Activated CD4-positive, alpha-beta memory T cell treated with anti-CD3 and anti-CD28 coated beads for 36 hours (primary cell): ENCODE measurements at regions not wholly inside any gene's neighbourhood (a gene's known extent, or its start where the extent isn't known, plus 50 kb on each side); places are given as distances from the start of the nearest gene placed in this dataset.

Experiments
- CTCF ChIA-PET: fragments of 350-600 bp; sonication (Branson Sonifier 250); formaldehyde crosslinking; loops from one replicate; lab custom pipeline; 2021; ENCODE audit warnings: antibody characterized with exemption, inconsistent platforms; lab: Charles Lee
- POLR2A ChIA-PET: fragments of 350-600 bp; sonication (Branson Sonifier 250); formaldehyde crosslinking; loops from one replicate; lab custom pipeline; 2021; ENCODE audit warnings: antibody characterized with exemption; lab: Charles Lee
- DNase-seq: peaks from one replicate; pipeline ENCODE4 v3.0.0-alpha.2; 2020
- H3K27ac Mint-ChIP-seq: one replicate; pipeline ENCODE4 v1.8.0; 2021; ENCODE audit warnings: mixed read lengths
- H3K27me3 Mint-ChIP-seq: one replicate; pipeline ENCODE4 v1.8.0; 2021; ENCODE audit warnings: mixed read lengths
- H3K36me3 Mint-ChIP-seq: one replicate; pipeline ENCODE4 v1.8.0; 2021; ENCODE audit warnings: mixed read lengths
- H3K4me1 Mint-ChIP-seq: one replicate; pipeline ENCODE4 v1.8.0; 2021; ENCODE audit warnings: low read depth, mixed read lengths
- H3K4me3 Mint-ChIP-seq: one replicate; pipeline ENCODE4 v1.8.0; 2021; ENCODE audit warnings: mild to moderate bottlenecking, mixed read lengths
- H3K9me3 Mint-ChIP-seq: one replicate; pipeline ENCODE4 v1.8.0; 2021; ENCODE audit warnings: mixed read lengths
- intact Hi-C: fragments of 100-400 bp; cut with micrococcal nuclease; formaldehyde crosslinking; loops from one replicate; pipeline ENCODE4 v1.15.1; 2023

GRCh38 chr15:37789397-37789786, 145.0 kb upstream of the TMCO5A start:
- intact Hi-C loops: no loop called here
- Mint-ChIP-seq H3K9me3 (no peaks in the 10 kb centered on the region), H3K4me3 (no peak overlapping the region), H3K36me3 (no peaks in the 10 kb centered on the region), H3K4me1 (no peaks in the 10 kb centered on the region), H3K27ac (no peak overlapping the region), H3K27me3 (no peaks in the 10 kb centered on the region)
- no peak for DNase-seq
- CTCF ChIA-PET: no interaction called here
- POLR2A ChIA-PET: no interaction called here

GRCh38 chr15:37789881-37790280, 144.6 kb upstream of the TMCO5A start:
- Mint-ChIP-seq H3K4me1 (no peaks in the 10 kb centered on the region), H3K27ac (no peak overlapping the region), H3K36me3 (no peaks in the 10 kb centered on the region), H3K4me3 (no peak overlapping the region), H3K27me3 (no peaks in the 10 kb centered on the region), H3K9me3 (no peaks in the 10 kb centered on the region)
- CTCF ChIA-PET: no interaction called here
- intact Hi-C loops: no loop called here
- DNase-seq: no peak
- POLR2A ChIA-PET: no interaction called here

- Mint-ChIP-seq H3K27ac (no peak overlapping the region), H3K4me1 (no peaks in the 10 kb centered on the region), H3K9me3 (no peaks in the 10 kb centered on the region), H3K27me3 (peaks cover 2% of the 10 kb centered on the region), H3K36me3 (no peaks in the 10 kb centered on the region), H3K4me3 (no peak overlapping the region)
- POLR2A ChIA-PET: no interaction called here
- no peak for DNase-seq
- CTCF ChIA-PET: no interaction called here
- intact Hi-C loops: no loop called here
Observed at GRCh38 chr15:37791693-37792092, 142.7 kb upstream of the TMCO5A start.

- CTCF ChIA-PET: no interaction called here
Observed at GRCh38 chr15:37792351-37792750, 142.1 kb upstream of the TMCO5A start.

GRCh38 chr15:37793851-37794250, 140.6 kb upstream of the TMCO5A start:
- no peak for DNase-seq
- POLR2A ChIA-PET: no interaction called here

More at GRCh38 chr15:37792351-37792750, 142.1 kb upstream of the TMCO5A start:
- DNase-seq: no peak
- Mint-ChIP-seq H3K27ac (no peak overlapping the region), H3K36me3 (no peaks in the 10 kb centered on the region), H3K4me3 (no peak overlapping the region), H3K27me3 (peaks cover 2% of the 10 kb centered on the region), H3K9me3 (no peaks in the 10 kb centered on the region), H3K4me1 (no peaks in the 10 kb centered on the region)
- POLR2A ChIA-PET: no interaction called here
- intact Hi-C loops: no loop called here

GRCh38 chr15:37794947-37795346, 139.5 kb upstream of the TMCO5A start:
- Mint-ChIP-seq H3K27ac (no peak overlapping the region), H3K9me3 (no peaks in the 10 kb centered on the region), H3K36me3 (no peaks in the 10 kb centered on the region), H3K4me3 (no peak overlapping the region), H3K27me3 (peaks cover 2% of the 10 kb centered on the region), H3K4me1 (no peaks in the 10 kb centered on the region)
- DNase-seq: no peak
- POLR2A ChIA-PET: no interaction called here
- CTCF ChIA-PET: no interaction called here
- intact Hi-C loops: no loop called here

More at GRCh38 chr15:37793851-37794250, 140.6 kb upstream of the TMCO5A start:
- Mint-ChIP-seq H3K36me3 (no peaks in the 10 kb centered on the region), H3K4me1 (no peaks in the 10 kb centered on the region), H3K9me3 (no peaks in the 10 kb centered on the region), H3K4me3 (no peak overlapping the region), H3K27ac (no peak overlapping the region), H3K27me3 (peaks cover 2% of the 10 kb centered on the region)
- intact Hi-C loops: no loop called here
- CTCF ChIA-PET: interaction anchor here (0.6 kb wide), 1 partner anchor 29 kb away, joined by 3 read pairs; no protein-coding TSS in a partner anchor

- Mint-ChIP-seq H3K27me3 (peaks cover 4% of the 10 kb centered on the region), H3K4me1 (no peaks in the 10 kb centered on the region), H3K27ac (no peak overlapping the region), H3K9me3 (no peaks in the 10 kb centered on the region), H3K4me3 (no peak overlapping the region), H3K36me3 (no peaks in the 10 kb centered on the region)
- ChIA-PET CTCF (no interaction called here), POLR2A (no interaction called here)
- DNase-seq: no peak
- intact Hi-C loops: no loop called here
Observed at GRCh38 chr15:37801529-37801928, 132.9 kb upstream of the TMCO5A start.

GRCh38 chr15:37806808-37807207, 127.6 kb upstream of the TMCO5A start:
- POLR2A ChIA-PET: no interaction called here
- intact Hi-C loops: no loop called here
- no peak overlapping the region for H3K27ac Mint-ChIP-seq
- no peak overlapping the region for H3K4me3 Mint-ChIP-seq
- H3K27me3 Mint-ChIP-seq: peaks cover 4% of the 10 kb centered on the region
- H3K9me3 Mint-ChIP-seq: no peaks in the 10 kb centered on the region
- DNase-seq: no peak
- CTCF ChIA-PET: no interaction called here
- no peaks in the 10 kb centered on the region for H3K36me3 Mint-ChIP-seq
- no peaks in the 10 kb centered on the region for H3K4me1 Mint-ChIP-seq

GRCh38 chr15:37810381-37810780, 124.1 kb upstream of the TMCO5A start:
- ChIA-PET POLR2A (no interaction called here), CTCF (no interaction called here)
- Mint-ChIP-seq H3K27me3 (no peaks in the 10 kb centered on the region), H3K4me3 (no peak overlapping the region), H3K36me3 (no peaks in the 10 kb centered on the region), H3K27ac (no peak overlapping the region), H3K9me3 (no peaks in the 10 kb centered on the region), H3K4me1 (no peaks in the 10 kb centered on the region)
- intact Hi-C loops: no loop called here
- no peak for DNase-seq

GRCh38 chr15:37813306-37813705, 121.1 kb upstream of the TMCO5A start:
- Mint-ChIP-seq H3K36me3 (no peaks in the 10 kb centered on the region), H3K27me3 (no peaks in the 10 kb centered on the region), H3K4me3 (no peak overlapping the region), H3K4me1 (no peaks in the 10 kb centered on the region), H3K27ac (no peak overlapping the region), H3K9me3 (no peaks in the 10 kb centered on the region)
- ChIA-PET POLR2A (no interaction called here), CTCF (no interaction called here)
- intact Hi-C loops: no loop called here
- no peak for DNase-seq

GRCh38 chr15:37814847-37815515, 119.5 kb upstream of the TMCO5A start:
- CTCF ChIA-PET: no interaction called here

GRCh38 chr15:37818152-37818677, 116.2 kb upstream of the TMCO5A start:
- no peak for DNase-seq
- CTCF ChIA-PET: no interaction called here
- POLR2A ChIA-PET: no interaction called here

More at GRCh38 chr15:37814847-37815515, 119.5 kb upstream of the TMCO5A start:
- no peak for DNase-seq
- Mint-ChIP-seq H3K27ac (no peak overlapping the region), H3K36me3 (no peaks in the 10 kb centered on the region), H3K27me3 (no peaks in the 10 kb centered on the region), H3K4me3 (no peak overlapping the region), H3K9me3 (no peaks in the 10 kb centered on the region), H3K4me1 (no peaks in the 10 kb centered on the region)
- POLR2A ChIA-PET: no interaction called here
- intact Hi-C loops: no loop called here

GRCh38 chr15:37819191-37819590, 115.2 kb upstream of the TMCO5A start:
- Mint-ChIP-seq H3K36me3 (no peaks in the 10 kb centered on the region), H3K27me3 (peaks cover 2% of the 10 kb centered on the region), H3K4me3 (no peak overlapping the region), H3K4me1 (no peaks in the 10 kb centered on the region), H3K27ac (no peak overlapping the region), H3K9me3 (no peaks in the 10 kb centered on the region)
- intact Hi-C loops: no loop called here
- no peak for DNase-seq
- CTCF ChIA-PET: no interaction called here
- POLR2A ChIA-PET: no interaction called here

More at GRCh38 chr15:37818152-37818677, 116.2 kb upstream of the TMCO5A start:
- H3K4me3 Mint-ChIP-seq: no peak overlapping the region
- no peaks in the 10 kb centered on the region for H3K9me3 Mint-ChIP-seq
- peaks cover 2% of the 10 kb centered on the region for H3K27me3 Mint-ChIP-seq
- no peaks in the 10 kb centered on the region for H3K36me3 Mint-ChIP-seq
- intact Hi-C loops: no loop called here
- H3K4me1 Mint-ChIP-seq: no peaks in the 10 kb centered on the region
- no peak overlapping the region for H3K27ac Mint-ChIP-seq
